Heart left ventricle (tissue), 13 donors: ENCODE measurements at regions not wholly inside any gene's neighbourhood (a gene's known extent, or its start where the extent isn't known, plus 50 kb on each side); places are given as distances from the start of the nearest gene placed in this dataset.

Experiments
- CTCF ChIP-seq, 12 donors: fragments of 200-600 bp; sonication (generic) in 4 of 12; IDR thresholded peaks; one replicate each; pipeline versions ENCODE4 v1.5.0 to v1.8.0; 2018 to 2022; ENCODE audit warnings: antibody characterized with exemption in 12 of 12, mild to moderate bottlenecking in 5 of 12
- POLR2A ChIP-seq, 2 donors: fragments of 450-650 bp; IDR thresholded peaks; one replicate each; pipeline ENCODE4 v1.6.1; 2017; ENCODE audit warnings: antibody characterized with exemption in 2 of 2, mild to moderate bottlenecking in 2 of 2, moderate library complexity in 2 of 2
- donor health status: ischemic (EF 13 %, LVEDD 7.1; RV severe dilation, severe dysfunction).
- donor health status: DM: no; HTN: yes; CAD: no.
- donor health status: DM: no; HTN: no; CAD: no.
- donor health status: ischemic (EF 25% LVEDD 6.9; RV normal size, moderate dysfunction).
- donor health status: ischemic (EF 25% LVEDD 5.7; RV mildly dilated, moderate dysfunction).
- donor health status: ischemic (EF 35%, LVEDD 5.7; RV mildly dilated, moderate dysfunction).
- donor health status: nonischemic (EF 11% LVEDD 7.7; RV severe dilation, severe dysfunction).
- donor health status: DM: yes; HTN: yes; CAD: no.
- donor health status: PGD.
- donor health status: ischemic (EF 29% LVEDD 5.4; RV normal size, mild dysfunction).
- donor health status: nonischemic (EF 23%, LVEDD 6.1; RV moderate dilation, normal function).

DNA sequence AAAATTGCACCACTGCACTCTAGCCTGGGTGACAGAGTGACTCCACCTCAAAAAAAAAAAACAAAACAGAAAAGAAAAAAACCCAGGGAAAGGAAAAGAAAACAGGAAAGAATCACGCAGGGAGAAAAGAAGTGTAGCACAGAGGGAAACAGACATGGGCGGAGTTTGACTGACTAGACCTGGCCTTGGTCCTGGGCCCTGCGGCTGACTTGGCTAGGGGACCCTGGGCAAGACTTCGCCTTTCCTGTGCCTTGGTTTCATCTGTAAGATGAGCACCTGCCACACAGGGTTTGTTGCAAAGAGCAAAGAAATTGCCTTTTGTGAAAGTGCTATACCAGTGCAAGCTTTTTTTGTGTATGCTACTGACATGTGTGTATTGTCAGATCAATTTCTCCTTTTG lies 71.3 kb upstream of the KCNG1 start:
- TF ChIP-seq CTCF (IDR thresholded peaks at IDR 0.05) (no peak), POLR2A (IDR thresholded peaks at IDR 0.05) (no peak)
